SU-DHL-6 (cell line): ENCODE measurements at regions not wholly inside any gene's neighbourhood (a gene's known extent, or its start where the extent isn't known, plus 50 kb on each side); places are given as distances from the start of the nearest gene placed in this dataset.

Experiments
- EZH2phosphoT487 ChIP-seq: fragments of 200-600 bp; sonication (generic), shearing (Covaris generic); conservative IDR thresholded peaks from 2 replicates; pipeline ENCODE4 v1.6.1; 2018; ENCODE audit warnings: mild to moderate bottlenecking, antibody characterized with exemption, low read length, moderate library complexity, mixed read lengths
- TF ChIP-seq, protein P1 (sequence below): fragments of 200-600 bp; sonication (generic); IDR thresholded peaks from one replicate; pipeline ENCODE4 v1.5.1; 2017; ENCODE audit warnings: antibody characterized with exemption, mild to moderate bottlenecking, low read length, moderate library complexity; ENCODE audit not compliant: insufficient read depth, poor library complexity, severe bottlenecking

DNA sequence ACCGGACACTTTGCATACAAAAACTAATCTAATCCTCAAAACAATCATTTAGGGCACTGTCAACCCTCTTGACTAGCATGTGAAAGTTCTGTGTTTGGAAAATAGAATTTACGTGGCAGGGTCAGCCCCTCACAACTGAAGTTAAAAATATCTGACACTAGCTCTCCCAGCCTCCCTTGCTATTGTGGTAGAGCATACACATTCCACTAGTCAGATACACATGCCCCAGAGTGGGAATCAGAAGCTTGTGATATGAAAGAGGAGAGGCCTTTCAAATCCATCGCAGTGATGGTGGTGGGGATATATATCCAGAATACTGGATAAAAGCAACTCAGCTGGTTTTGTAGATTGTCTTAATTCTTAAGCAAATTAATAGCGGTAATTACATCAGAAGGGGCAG is 205.7 kb upstream of the IL15 start:
- TF ChIP-seq, protein P1, sequence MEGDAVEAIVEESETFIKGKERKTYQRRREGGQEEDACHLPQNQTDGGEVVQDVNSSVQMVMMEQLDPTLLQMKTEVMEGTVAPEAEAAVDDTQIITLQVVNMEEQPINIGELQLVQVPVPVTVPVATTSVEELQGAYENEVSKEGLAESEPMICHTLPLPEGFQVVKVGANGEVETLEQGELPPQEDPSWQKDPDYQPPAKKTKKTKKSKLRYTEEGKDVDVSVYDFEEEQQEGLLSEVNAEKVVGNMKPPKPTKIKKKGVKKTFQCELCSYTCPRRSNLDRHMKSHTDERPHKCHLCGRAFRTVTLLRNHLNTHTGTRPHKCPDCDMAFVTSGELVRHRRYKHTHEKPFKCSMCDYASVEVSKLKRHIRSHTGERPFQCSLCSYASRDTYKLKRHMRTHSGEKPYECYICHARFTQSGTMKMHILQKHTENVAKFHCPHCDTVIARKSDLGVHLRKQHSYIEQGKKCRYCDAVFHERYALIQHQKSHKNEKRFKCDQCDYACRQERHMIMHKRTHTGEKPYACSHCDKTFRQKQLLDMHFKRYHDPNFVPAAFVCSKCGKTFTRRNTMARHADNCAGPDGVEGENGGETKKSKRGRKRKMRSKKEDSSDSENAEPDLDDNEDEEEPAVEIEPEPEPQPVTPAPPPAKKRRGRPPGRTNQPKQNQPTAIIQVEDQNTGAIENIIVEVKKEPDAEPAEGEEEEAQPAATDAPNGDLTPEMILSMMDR = no peak
- no peak for TF ChIP-seq EZH2phosphoT487
